Islet of Langerhans (tissue), 1 donor: ENCODE measurements at regions not wholly inside any gene's neighbourhood (a gene's known extent, or its start where the extent isn't known, plus 50 kb on each side); places are given as distances from the start of the nearest gene placed in this dataset.

ENCODE experiments used
- FAIRE-seq: peaks from one replicate; lab custom pipeline; 2011; peaks lifted over from hg19 to GRCh38; lab: Jason Lieb, UNC

- FAIRE-seq: no peak
Measured at GRCh38 chr1:185500001-185500626, 183.1 kb upstream of the IVNS1ABP start.

GRCh38 chr1:185498207-185498606, 181.2 kb upstream of the IVNS1ABP start:
- no peak for FAIRE-seq

- FAIRE-seq: no peak
Measured at GRCh38 chr1:185497177-185497576, 180.1 kb upstream of the IVNS1ABP start.

GRCh38 chr1:185495898-185496297, 178.9 kb upstream of the IVNS1ABP start:
- FAIRE-seq: no peak

GRCh38 chr1:185495007-185495406, 178.0 kb upstream of the IVNS1ABP start:
- no peak for FAIRE-seq

- FAIRE-seq: no peak
Measured at GRCh38 chr1:185492089-185492825, 175.2 kb upstream of the IVNS1ABP start.

- no peak for FAIRE-seq
Measured at GRCh38 chr1:185491604-185492003, 174.6 kb upstream of the IVNS1ABP start.

GRCh38 chr1:185490924-185491323, 173.9 kb upstream of the IVNS1ABP start:
- no peak for FAIRE-seq

GRCh38 chr1:185489406-185489805, 172.4 kb upstream of the IVNS1ABP start:
- FAIRE-seq: no peak

- no peak for FAIRE-seq
Measured at GRCh38 chr1:185488808-185489207, 171.8 kb upstream of the IVNS1ABP start.

GRCh38 chr1:185487936-185488335, 170.9 kb upstream of the IVNS1ABP start:
- FAIRE-seq: no peak

GRCh38 chr1:185487026-185487425, 170.0 kb upstream of the IVNS1ABP start:
- no peak for FAIRE-seq

GRCh38 chr1:185486346-185486745, 169.3 kb upstream of the IVNS1ABP start:
- no peak for FAIRE-seq

GRCh38 chr1:185483664-185484450, 166.8 kb upstream of the IVNS1ABP start:
- FAIRE-seq: no peak

GRCh38 chr1:185483217-185483616, 166.2 kb upstream of the IVNS1ABP start:
- no peak for FAIRE-seq

- no peak for FAIRE-seq
Measured at GRCh38 chr1:185480545-185480944, 163.5 kb upstream of the IVNS1ABP start.

GRCh38 chr1:185479796-185480195, 162.8 kb upstream of the IVNS1ABP start:
- FAIRE-seq: no peak

GRCh38 chr1:185478877-185479276, 161.8 kb upstream of the IVNS1ABP start:
- no peak for FAIRE-seq

GRCh38 chr1:185477638-185478580, 160.9 kb upstream of the IVNS1ABP start:
- peak; percentile 60 for FAIRE-seq

GRCh38 chr1:185474440-185475149, 157.6 kb upstream of the IVNS1ABP start:
- FAIRE-seq: no peak

GRCh38 chr1:185473186-185473585, 156.1 kb upstream of the IVNS1ABP start:
- no peak for FAIRE-seq
